ENCODE measurements at regions not wholly inside any gene's neighbourhood (a gene's known extent, or its start where the extent isn't known, plus 50 kb on each side); places are given as distances from the start of the nearest gene placed in this dataset.

DNA sequence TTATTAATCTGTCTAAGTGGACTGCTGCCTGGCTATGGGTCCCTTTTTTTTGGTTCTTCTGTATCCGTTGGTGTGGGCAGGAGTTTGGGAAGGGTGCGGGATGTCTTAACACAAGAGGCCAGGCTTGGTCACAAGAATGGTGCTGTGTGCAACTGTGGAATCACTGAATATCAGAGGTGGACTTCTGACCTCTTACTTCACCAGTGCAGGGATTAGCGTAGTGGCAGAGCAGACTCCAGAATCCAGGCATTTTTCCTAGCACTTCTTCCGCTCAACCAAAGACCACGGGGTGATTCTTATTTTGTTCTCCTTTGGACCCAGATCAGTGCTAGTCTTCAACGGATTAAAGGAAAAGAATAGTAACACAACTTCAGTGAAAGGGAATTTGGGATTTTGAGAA is 254.3 kb upstream of the TNP1 start:
- H3K9me3 ChIP-seq (replicated peaks; ENCODE audit: low read length): no peaks in the 10 kb centered on the region
- H3K4me3 ChIP-seq (ENCODE audit: low read length): no peak overlapping the region
- no peaks in the 10 kb centered on the region for H3K36me3 ChIP-seq (ENCODE audit: insufficient read depth, low read length)

DNA sequence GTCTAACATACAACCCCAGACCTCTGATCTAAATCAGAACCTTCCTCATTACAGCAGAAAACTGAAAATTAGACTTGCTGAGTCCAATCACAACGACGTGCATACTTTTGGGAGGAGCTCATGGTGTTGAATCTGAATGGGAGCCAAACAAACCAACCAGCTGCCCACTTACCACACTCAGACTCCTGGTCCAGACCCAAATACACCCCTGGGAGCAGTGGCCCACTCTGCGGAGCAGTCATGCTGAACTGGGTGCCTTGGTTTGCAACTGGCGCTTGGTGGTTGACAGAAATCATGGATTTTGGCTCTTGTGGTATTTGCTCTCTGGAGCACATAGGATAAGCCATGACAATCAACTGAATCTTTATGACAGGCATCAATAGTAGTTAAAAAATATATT is 253.6 kb upstream of the TNP1 start:
- H3K9me3 ChIP-seq (replicated peaks; ENCODE audit: low read length): no peaks in the 10 kb centered on the region
- H3K4me1 ChIP-seq (ENCODE audit: control insufficient read depth, insufficient read depth, low read length): no peaks in the 10 kb centered on the region

More for the DNA sequence above, 254.3 kb upstream of the TNP1 start:
- Histone ChIP-seq H3K4me1 (ENCODE audit: control insufficient read depth, insufficient read depth, low read length) (no peaks in the 10 kb centered on the region), H3K27me3 (ENCODE audit: control insufficient read depth, insufficient read depth, low read length) (no peaks in the 10 kb centered on the region), H3K9ac (ENCODE audit: low read depth, low read length) (no peak overlapping the region), H3K4me2 (ENCODE audit: low read length) (no peak overlapping the region)

DNA sequence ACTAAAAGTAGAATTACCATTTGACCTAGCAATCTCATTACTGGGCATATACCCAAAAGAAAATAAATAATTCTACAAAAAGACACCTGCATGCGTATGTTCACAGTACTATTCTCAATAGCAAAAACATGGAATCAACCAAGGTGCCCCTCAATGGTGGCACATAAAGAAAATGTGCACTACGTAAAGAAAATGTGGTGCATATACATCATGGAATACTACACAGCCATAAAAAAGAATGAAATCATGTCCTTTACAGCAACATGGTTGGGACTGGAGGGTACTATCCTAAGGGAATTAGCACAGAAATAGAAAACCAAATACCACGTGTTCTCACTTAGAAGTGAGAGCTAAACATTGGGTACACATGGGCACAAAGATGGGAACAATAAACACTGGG is 250.7 kb upstream of the TNP1 start:
- no peaks in the 10 kb centered on the region for H3K36me3 ChIP-seq (ENCODE audit: insufficient read depth, low read length)
- H3K4me2 ChIP-seq (ENCODE audit: low read length): no peak overlapping the region
- H3K9ac ChIP-seq (ENCODE audit: low read depth, low read length): no peak overlapping the region
- no peaks in the 10 kb centered on the region for H3K27me3 ChIP-seq (ENCODE audit: control insufficient read depth, insufficient read depth, low read length)
- H3K4me1 ChIP-seq (ENCODE audit: control insufficient read depth, insufficient read depth, low read length): peaks cover 21% of the 10 kb centered on the region
- no peak overlapping the region for H3K4me3 ChIP-seq (ENCODE audit: low read length)
- H3K9me3 ChIP-seq (replicated peaks; ENCODE audit: low read length): no peaks in the 10 kb centered on the region

More for the DNA sequence above, 253.6 kb upstream of the TNP1 start:
- H3K9ac ChIP-seq (ENCODE audit: low read depth, low read length): no peak overlapping the region
- no peak overlapping the region for H3K4me2 ChIP-seq (ENCODE audit: low read length)
- H3K36me3 ChIP-seq (ENCODE audit: insufficient read depth, low read length): no peaks in the 10 kb centered on the region
- H3K27me3 ChIP-seq (ENCODE audit: control insufficient read depth, insufficient read depth, low read length): no peaks in the 10 kb centered on the region
- no peak overlapping the region for H3K4me3 ChIP-seq (ENCODE audit: low read length)

DNA sequence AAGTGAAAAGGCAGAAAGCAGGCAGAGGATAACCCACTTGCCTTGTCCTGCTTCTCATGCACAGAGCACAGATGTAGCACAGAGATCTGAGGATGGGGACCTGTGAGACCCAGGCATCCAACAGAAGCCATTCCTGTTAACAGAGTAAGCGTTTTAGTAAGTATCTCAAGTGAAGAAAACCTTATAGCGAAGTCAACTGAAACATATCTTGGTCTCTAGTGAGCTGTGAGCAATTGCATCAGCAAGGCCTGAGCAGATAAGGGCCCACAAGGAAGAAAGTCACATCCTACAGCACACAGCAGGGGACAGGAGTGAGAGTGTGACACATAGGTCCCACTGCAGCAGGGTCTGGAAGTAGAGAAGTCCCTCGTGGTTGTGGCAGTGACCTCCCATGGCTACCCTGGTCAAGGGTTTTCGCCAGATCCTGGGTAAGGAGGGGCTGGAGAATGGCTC is 248.7 kb upstream of the TNP1 start:
- no peaks in the 10 kb centered on the region for H3K27me3 ChIP-seq (ENCODE audit: control insufficient read depth, insufficient read depth, low read length)
- H3K4me1 ChIP-seq (ENCODE audit: control insufficient read depth, insufficient read depth, low read length): peaks cover 40% of the 10 kb centered on the region
- no peak overlapping the region for H3K4me3 ChIP-seq (ENCODE audit: low read length)
- no peak overlapping the region for H3K4me2 ChIP-seq (ENCODE audit: low read length)
- no peaks in the 10 kb centered on the region for H3K9me3 ChIP-seq (replicated peaks; ENCODE audit: low read length)
- H3K9ac ChIP-seq (ENCODE audit: low read depth, low read length): no peak overlapping the region
- no peaks in the 10 kb centered on the region for H3K36me3 ChIP-seq (ENCODE audit: insufficient read depth, low read length)

DNA sequence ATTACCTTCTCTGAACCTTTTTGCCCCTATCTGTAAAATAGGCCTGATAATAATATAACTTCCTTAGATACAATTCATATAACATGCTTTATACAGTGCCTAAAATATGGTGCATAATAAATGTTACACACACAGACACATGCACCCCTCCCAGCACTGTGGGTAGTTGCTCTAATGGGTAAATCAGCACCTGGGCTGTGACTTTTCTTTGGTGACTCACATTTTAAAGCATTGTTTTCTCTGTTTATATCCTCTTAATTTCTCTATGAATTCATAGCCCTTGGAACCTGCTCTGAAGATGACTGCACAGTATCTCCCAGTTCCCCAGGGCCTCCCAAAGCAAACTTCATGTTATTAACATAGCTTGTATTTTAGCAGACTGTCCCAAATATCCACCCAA is 248.2 kb upstream of the TNP1 start:
- H3K36me3 ChIP-seq (ENCODE audit: insufficient read depth, low read length): no peaks in the 10 kb centered on the region
- H3K27me3 ChIP-seq (ENCODE audit: control insufficient read depth, insufficient read depth, low read length): no peaks in the 10 kb centered on the region
- no peak overlapping the region for H3K4me3 ChIP-seq (ENCODE audit: low read length)
- H3K9me3 ChIP-seq (replicated peaks; ENCODE audit: low read length): no peaks in the 10 kb centered on the region
- peaks cover 46% of the 10 kb centered on the region for H3K4me1 ChIP-seq (ENCODE audit: control insufficient read depth, insufficient read depth, low read length)
- H3K9ac ChIP-seq (ENCODE audit: low read depth, low read length): no peak overlapping the region
- no peak overlapping the region for H3K4me2 ChIP-seq (ENCODE audit: low read length)

DNA sequence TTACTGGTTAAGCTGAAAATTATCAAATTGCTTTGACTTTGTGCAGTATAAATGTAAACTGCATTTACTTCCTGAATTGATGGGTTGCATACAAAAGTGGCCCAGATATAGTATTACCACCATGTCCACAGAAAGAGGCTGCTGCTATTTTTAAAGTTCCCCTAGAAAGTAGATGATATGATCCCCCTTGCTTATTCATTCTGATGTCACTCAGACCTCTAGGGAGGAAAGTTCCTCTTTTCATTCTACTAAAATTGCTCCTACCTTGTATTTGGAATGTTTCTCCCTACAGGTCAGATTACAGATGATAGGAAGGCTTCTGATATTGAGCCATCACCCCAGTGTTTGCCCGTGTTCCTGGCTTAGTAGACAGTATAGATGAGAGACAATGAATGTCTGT is 247.6 kb upstream of the TNP1 start:
- no peak overlapping the region for H3K4me2 ChIP-seq (ENCODE audit: low read length)
- H3K9me3 ChIP-seq (replicated peaks; ENCODE audit: low read length): no peaks in the 10 kb centered on the region
- H3K36me3 ChIP-seq (ENCODE audit: insufficient read depth, low read length): no peaks in the 10 kb centered on the region
- no peaks in the 10 kb centered on the region for H3K27me3 ChIP-seq (ENCODE audit: control insufficient read depth, insufficient read depth, low read length)
- peaks cover 52% of the 10 kb centered on the region for H3K4me1 ChIP-seq (ENCODE audit: control insufficient read depth, insufficient read depth, low read length)
- H3K4me3 ChIP-seq (ENCODE audit: low read length): no peak overlapping the region
- H3K9ac ChIP-seq (ENCODE audit: low read depth, low read length): no peak overlapping the region

DNA sequence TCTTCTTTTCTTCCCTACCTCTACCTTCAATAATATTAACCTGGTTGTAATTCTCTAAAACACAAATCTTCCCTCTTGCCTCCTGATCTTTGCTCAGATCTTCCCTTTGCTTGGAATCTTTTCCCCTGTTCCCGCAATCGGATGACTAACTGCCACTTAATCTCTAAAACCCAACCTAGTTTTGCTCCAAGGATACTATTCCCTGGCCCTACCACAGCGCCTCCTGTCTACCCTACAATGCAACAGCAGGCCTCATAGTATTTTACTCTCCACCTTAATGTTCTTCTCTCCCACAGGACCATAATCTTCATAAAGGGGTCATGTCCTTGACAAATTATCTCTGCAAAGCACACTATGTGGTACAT is 246.8 kb upstream of the TNP1 start:
- Histone ChIP-seq H3K27me3 (ENCODE audit: control insufficient read depth, insufficient read depth, low read length) (no peaks in the 10 kb centered on the region), H3K4me2 (ENCODE audit: low read length) (no peak overlapping the region), H3K9ac (ENCODE audit: low read depth, low read length) (peak overlapping the region; percentile 64), H3K36me3 (ENCODE audit: insufficient read depth, low read length) (no peaks in the 10 kb centered on the region), H3K4me3 (ENCODE audit: low read length) (peak overlapping the region; percentile 13), H3K4me1 (ENCODE audit: control insufficient read depth, insufficient read depth, low read length) (peaks cover 52% of the 10 kb centered on the region), H3K9me3 (replicated peaks; ENCODE audit: low read length) (no peaks in the 10 kb centered on the region)

DNA sequence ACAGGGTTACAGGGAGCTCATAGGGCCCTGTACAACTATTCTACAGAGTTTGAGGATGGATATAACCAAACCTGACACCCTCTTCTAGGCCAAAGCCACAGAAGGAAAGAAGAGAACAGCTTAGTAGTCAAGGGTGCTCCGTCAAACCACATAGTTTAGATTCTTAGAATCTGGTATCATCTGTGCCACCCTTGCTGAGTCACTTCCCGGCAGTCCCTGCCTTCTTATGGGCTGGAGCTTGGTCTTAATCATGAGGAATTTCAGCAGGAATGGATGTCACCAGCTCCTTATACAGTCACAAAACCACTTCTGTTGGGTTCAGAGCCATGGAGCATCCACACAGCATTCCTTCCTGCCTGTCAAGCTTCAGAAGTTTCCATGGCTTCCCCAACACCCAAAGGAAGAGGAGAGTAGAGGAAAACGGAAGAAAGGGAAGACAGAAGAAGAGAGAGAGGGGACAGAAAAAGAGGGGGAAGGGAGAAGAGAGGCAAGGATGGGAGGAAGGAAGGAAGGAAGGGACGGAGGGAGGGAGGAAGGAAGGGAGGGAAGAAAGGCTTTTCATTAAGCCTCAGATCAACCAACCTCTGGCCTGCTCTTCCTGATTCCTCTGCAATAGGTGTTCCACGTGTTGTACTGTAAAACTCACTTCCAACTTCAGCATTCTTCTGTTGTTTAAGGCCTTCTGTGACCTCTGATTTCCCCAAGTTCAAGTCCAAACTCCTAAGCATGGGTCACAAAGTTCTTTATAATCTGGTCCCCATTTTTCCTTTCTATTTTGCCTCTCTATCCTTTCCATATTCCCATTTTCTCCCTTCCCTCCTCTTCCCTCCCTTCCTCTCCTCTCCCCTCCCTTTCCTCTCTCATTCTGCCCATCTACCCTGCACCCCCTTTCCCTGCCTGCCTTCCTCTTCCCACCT is 246.1 kb upstream of the TNP1 start:
- Histone ChIP-seq H3K27me3 (ENCODE audit: control insufficient read depth, insufficient read depth, low read length) (no peaks in the 10 kb centered on the region), H3K4me1 (ENCODE audit: control insufficient read depth, insufficient read depth, low read length) (peaks cover 52% of the 10 kb centered on the region), H3K9ac (ENCODE audit: low read depth, low read length) (peak overlapping the region; percentile 71), H3K36me3 (ENCODE audit: insufficient read depth, low read length) (no peaks in the 10 kb centered on the region), H3K4me2 (ENCODE audit: low read length) (peak overlapping the region; percentile 30), H3K9me3 (replicated peaks; ENCODE audit: low read length) (no peaks in the 10 kb centered on the region), H3K4me3 (ENCODE audit: low read length) (peak overlapping the region; percentile 13)

DNA sequence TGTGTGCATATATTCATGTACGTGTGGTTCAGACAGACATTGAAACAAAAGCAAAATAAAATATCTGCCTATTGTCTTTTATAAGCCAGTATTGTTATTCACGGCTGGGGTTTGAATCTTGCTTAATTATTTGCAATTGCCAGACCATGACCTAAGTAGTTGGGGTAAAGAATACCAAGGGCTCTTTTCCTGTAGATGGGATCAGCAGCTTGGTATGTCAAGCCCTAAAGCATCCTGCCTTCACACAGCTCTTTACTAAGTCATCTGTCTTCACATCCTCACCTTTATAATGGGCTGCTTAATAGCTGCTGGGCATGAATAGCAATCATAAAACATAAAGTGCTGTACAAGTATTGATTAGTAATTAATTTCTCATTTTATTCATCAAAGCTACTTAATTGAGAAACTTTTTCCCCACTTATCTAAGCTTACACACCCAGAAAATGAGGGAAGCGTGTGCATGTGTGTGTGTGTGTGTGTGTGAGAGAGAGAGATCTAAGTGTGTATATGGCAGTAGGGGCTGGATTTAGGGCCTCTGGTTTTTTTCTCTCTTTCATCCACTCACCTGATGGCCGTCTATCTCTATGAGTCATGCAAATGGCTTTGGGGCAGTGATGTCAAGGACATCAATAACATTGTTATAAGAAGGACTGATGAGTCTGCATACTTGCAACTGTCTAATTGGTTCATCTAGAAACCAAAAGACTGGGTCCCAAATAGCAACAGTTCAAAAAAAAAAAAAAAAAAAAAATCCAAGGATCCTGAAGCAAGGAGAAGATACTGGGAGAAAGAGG is 244.1 kb upstream of the TNP1 start:
- H3K9me3 ChIP-seq (replicated peaks; ENCODE audit: low read length): no peaks in the 10 kb centered on the region
- no peaks in the 10 kb centered on the region for H3K36me3 ChIP-seq (ENCODE audit: insufficient read depth, low read length)
- H3K4me2 ChIP-seq (ENCODE audit: low read length): no peak overlapping the region
- H3K27me3 ChIP-seq (ENCODE audit: control insufficient read depth, insufficient read depth, low read length): no peaks in the 10 kb centered on the region
- H3K4me1 ChIP-seq (ENCODE audit: control insufficient read depth, insufficient read depth, low read length): peaks cover 52% of the 10 kb centered on the region
- H3K9ac ChIP-seq (ENCODE audit: low read depth, low read length): peak overlapping the region; percentile 6
- H3K4me3 ChIP-seq (ENCODE audit: low read length): no peak overlapping the region

DNA sequence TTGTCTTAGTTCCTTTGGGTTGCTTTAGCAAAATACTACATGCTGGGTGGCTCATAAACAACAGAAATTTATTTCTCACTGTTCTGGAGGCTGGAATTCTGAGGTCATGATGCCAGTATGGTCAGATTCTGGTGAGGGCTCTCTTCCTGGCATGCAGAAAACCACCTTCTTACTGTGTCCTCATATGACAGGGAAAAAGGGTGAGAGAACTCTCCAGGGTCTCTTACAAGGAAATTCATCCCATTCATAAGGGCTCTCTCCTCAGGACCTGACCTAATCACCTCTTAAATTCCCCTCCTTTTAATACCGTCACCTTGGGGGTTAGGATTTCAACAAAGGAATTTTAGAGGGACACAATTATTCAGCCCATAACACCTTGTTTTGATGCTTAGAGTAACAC is 243.1 kb upstream of the TNP1 start:
- H3K4me1 ChIP-seq (ENCODE audit: control insufficient read depth, insufficient read depth, low read length): peaks cover 52% of the 10 kb centered on the region

DNA sequence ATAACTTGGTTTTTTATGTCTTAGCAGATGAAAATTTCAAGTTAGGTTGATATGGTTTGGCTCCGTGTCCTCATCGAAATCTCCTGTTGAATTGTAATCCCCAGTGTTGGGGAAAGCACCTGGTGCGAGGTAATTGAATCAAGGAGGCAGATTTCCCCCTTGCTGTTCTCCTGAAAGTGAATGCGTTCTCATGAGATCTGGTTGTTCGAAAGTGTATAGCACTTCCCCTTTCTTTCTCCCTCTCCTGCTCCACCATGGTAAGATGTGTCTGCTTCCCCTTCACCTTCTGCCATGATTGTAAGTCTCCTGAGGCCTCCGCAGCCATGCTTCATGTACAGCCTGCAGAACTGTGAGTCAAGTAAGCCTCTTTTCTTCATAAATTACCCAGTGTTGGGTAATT is 242.1 kb upstream of the TNP1 start:
- no peaks in the 10 kb centered on the region for H3K27me3 ChIP-seq (ENCODE audit: control insufficient read depth, insufficient read depth, low read length)
- H3K9ac ChIP-seq (ENCODE audit: low read depth, low read length): no peak overlapping the region
- H3K9me3 ChIP-seq (replicated peaks; ENCODE audit: low read length): no peaks in the 10 kb centered on the region
- H3K4me3 ChIP-seq (ENCODE audit: low read length): no peak overlapping the region
- peaks cover 43% of the 10 kb centered on the region for H3K4me1 ChIP-seq (ENCODE audit: control insufficient read depth, insufficient read depth, low read length)
- no peaks in the 10 kb centered on the region for H3K36me3 ChIP-seq (ENCODE audit: insufficient read depth, low read length)
- no peak overlapping the region for H3K4me2 ChIP-seq (ENCODE audit: low read length)

More for the DNA sequence above, 243.1 kb upstream of the TNP1 start:
- no peaks in the 10 kb centered on the region for H3K36me3 ChIP-seq (ENCODE audit: insufficient read depth, low read length)
- H3K9ac ChIP-seq (ENCODE audit: low read depth, low read length): no peak overlapping the region
- H3K9me3 ChIP-seq (replicated peaks; ENCODE audit: low read length): no peaks in the 10 kb centered on the region
- H3K4me3 ChIP-seq (ENCODE audit: low read length): no peak overlapping the region
- H3K4me2 ChIP-seq (ENCODE audit: low read length): no peak overlapping the region
- no peaks in the 10 kb centered on the region for H3K27me3 ChIP-seq (ENCODE audit: control insufficient read depth, insufficient read depth, low read length)

Measured in skeletal muscle satellite cell (primary cell).